Astrocyte of the cerebellum (primary cell): ENCODE measurements at regions not wholly inside any gene's neighbourhood (a gene's known extent, or its start where the extent isn't known, plus 50 kb on each side); places are given as distances from the start of the nearest gene placed in this dataset.
"Not testable (repeated sequence)": the region's sequence is repeated elsewhere in the genome, so short reads cannot be mapped to it uniquely, and the experiment has no call there.

ENCODE experiments used
- DNase-seq: peaks from one replicate; pipeline ENCODE4 v3.0.0-alpha.2; 2011; ENCODE audit warnings: low read depth
- H3K4me3 ChIP-seq: 2 replicates; pipeline ENCODE4 v1.5.1; 2011; ENCODE audit warnings: mild to moderate bottlenecking, low read depth, low read length, moderate library complexity
- CTCF ChIP-seq: IDR thresholded peaks from 2 replicates; pipeline ENCODE4 v1.5.1; 2012; ENCODE audit warnings: low read length, low read depth, moderate library complexity, mild to moderate bottlenecking; ENCODE audit errors: missing control alignments
- in situ Hi-C: cut with HindIII; loops from 2 replicates; pipeline ENCODE4 v1.10.0; 2017; ENCODE audit warnings: low sequenced_read_pairs

- H3K4me3 ChIP-seq: no peak overlapping the region
- no peak for TF ChIP-seq CTCF
- in situ Hi-C loops: no loop called here
- DNase-seq: no peak
Observed at GRCh38 chr2:122041455-122041854, 286.0 kb downstream of the TSN start.

- H3K4me3 ChIP-seq, in situ Hi-C loops, DNase-seq: not testable (repeated sequence)
Observed at GRCh38 chr2:122051659-122052058, 296.2 kb downstream of the TSN start.

DNA sequence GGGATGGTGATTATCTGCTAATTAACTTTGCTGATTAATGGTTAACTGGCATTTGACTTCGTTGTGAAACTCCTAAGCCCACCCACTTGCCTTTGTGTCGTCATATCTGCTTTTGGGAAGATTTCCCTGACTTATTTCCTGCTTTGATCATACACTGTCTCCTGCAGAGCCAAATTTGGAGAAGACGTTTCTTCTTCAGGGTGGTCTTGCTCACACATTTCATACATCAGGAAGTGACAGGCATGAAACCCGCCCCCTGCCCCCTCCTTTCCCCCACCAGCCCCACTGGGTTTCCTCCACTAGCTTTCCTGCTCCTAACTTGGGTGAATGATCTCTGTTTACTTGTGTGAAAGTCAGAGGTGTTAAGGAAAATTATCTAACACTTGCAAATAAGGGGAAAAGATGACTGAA is 300.1 kb downstream of the TSN start:
- TF ChIP-seq CTCF: no peak
- DNase-seq: no peak
- H3K4me3 ChIP-seq: no peak overlapping the region
- in situ Hi-C loops: no loop called here

DNA sequence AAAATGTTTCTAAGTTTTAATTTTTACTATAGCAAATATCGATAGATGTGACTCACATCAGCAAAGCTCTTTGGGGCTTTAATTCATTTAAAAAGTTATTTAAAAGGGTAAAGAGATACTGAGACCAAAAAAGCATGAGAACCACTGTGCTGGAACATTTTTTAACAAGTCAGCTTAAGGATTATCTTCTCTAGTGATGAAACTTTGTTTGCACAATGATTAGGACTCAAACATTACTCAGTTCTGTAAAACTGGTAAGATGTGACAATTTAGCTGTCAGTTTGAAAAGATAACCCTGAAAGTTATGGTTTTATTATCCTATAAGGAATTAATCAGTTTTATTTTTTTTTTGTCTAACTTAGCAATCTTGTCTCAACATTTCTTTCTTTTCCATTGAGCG is 301.4 kb downstream of the TSN start:
- in situ Hi-C loops: no loop called here
- no peak overlapping the region for H3K4me3 ChIP-seq
- TF ChIP-seq CTCF: no peak
- no peak for DNase-seq

DNA sequence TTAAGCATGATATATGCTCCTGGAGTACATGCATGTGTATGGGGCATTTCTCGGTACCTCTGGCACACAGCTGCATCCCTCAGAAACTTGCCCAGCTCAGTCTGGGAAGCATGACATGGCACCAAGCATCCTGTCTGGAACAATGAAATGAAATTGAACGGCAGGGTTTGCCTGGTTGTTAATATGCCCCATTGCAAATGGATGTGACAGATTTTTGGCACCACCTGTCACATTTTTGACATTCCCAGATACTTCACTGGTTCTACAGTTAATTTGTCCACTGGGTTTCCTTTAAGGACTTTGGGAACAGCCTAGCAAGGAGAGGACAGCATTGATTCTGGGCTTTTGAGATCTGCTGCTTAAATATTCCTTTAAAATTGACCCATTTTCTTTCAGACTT is 305.8 kb downstream of the TSN start:
- H3K4me3 ChIP-seq: no peak overlapping the region
- no peak for TF ChIP-seq CTCF
- no peak for DNase-seq
- in situ Hi-C loops: no loop called here

DNA sequence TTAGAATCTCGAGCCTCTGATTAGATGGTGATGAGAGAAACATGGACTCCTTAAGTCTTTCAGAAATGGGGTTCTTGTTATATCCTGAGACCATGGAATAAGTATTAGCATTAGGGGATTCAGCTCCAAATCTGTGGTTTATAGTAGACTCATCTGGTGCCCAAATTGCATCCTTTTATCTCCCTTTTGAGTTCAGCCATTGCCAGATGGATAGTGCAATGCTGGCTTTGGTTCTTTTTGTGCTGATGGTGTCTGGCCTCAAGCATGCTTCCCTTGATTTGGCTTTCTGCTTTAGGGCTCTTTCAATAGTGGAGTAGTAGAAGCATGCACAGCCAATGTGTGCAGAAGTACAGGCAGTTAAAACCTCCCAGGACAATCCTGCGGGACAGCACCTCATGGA is 306.4 kb downstream of the TSN start:
- H3K4me3 ChIP-seq: no peak overlapping the region
- in situ Hi-C loops: no loop called here
- no peak for DNase-seq
- no peak for TF ChIP-seq CTCF

DNA sequence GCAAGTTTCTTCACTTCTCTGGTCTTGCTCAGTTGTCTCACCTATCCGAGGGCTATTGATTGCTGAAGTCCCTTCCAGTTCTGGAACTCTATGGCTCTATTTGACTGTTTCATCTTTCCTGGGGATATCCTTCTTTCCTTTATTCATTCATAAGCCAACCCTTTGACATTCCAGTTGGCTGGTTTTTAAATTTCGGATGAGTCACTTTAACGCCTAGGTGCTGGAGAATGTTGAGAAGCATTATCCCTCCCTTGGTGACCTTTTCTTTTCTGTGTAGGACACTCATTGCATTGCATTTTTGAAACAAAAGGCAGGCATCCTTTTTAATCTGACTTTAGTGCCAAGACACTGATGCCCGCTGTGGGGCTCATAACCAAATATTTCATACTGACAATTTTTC is 307.1 kb downstream of the TSN start:
- DNase-seq: no peak
- in situ Hi-C loops: no loop called here
- TF ChIP-seq CTCF: no peak
- H3K4me3 ChIP-seq: no peak overlapping the region
